ENCODE measurements at regions not wholly inside any gene's neighbourhood (a gene's known extent, or its start where the extent isn't known, plus 50 kb on each side); places are given as distances from the start of the nearest gene placed in this dataset.

GRCh38 chr11:15704064-15704463, 589.3 kb downstream of the INSC start:
- no peak for DNase-seq (ENCODE audit: extremely low read depth in 1 of 11, low read depth in 9 of 11, low spot score in 4 of 11)

DNA sequence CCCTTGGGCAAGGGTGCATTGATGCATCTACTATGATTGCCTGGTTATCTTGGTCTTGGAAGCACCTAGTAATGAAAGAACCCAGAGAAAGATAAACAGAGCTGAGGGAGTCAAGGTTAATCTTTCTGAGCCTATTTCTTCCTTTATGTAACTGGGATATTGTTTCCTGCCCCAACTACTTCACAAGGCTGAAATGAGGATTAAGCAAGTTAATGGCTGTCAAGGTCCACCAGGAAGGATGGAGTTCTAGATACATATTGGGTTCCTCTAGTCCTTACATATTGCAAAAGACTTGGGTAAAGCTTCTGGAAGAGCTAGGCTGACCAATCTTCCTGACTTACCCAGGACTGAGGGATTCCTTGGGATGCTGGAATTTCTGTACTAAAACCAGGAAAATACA, 589.8 kb downstream of the INSC start:
- no peak for DNase-seq (ENCODE audit: extremely low read depth in 1 of 11, low read depth in 9 of 11, low spot score in 4 of 11)

DNA sequence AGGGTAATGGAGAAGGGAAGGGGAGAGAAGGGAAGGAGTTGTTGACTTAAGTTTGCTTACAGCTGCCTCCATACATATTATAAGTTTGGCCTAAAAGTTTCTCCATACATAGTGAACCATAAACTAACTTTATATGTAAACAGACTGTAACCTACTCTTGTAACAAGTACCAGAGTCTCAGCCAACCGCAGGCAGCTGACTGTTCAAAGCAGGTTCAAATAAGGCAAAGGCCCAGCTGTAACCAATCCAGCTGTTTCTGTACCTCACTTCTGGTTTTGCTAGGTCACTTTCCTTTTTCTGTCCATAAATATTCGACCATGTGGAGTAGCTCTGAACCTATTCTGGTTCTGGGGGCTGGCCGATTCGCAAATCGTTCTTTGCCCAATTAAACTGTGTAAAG, 591.2 kb downstream of the INSC start:
- no peak for DNase-seq (ENCODE audit: extremely low read depth in 1 of 11, low read depth in 9 of 11, low spot score in 4 of 11)

GRCh38 chr11:15707194-15707593, 592.5 kb downstream of the INSC start:
- no peak for DNase-seq (ENCODE audit: extremely low read depth in 1 of 11, low read depth in 9 of 11, low spot score in 4 of 11)

DNA sequence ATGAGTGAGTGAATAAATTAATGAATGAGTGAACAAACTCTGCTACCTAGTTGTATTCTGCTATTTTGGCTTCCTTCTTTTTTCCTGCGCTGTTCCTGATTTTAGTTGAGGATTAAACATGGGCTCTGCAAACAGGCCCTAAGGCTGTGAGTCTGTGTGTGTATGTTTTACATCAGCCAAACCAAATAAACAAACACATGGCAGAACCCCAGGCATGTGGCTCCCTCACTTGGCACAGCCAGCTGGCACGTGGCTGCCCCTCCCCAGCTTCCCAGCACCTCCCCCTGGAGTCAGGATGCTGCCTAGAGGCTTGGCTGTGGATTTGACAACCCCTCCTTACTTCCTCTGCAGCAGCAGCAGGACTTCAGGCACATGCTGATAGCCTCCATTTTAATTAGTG, 593.2 kb downstream of the INSC start:
- DNase-seq (ENCODE audit: extremely low read depth in 1 of 11, low read depth in 9 of 11, low spot score in 4 of 11): no peak

DNA sequence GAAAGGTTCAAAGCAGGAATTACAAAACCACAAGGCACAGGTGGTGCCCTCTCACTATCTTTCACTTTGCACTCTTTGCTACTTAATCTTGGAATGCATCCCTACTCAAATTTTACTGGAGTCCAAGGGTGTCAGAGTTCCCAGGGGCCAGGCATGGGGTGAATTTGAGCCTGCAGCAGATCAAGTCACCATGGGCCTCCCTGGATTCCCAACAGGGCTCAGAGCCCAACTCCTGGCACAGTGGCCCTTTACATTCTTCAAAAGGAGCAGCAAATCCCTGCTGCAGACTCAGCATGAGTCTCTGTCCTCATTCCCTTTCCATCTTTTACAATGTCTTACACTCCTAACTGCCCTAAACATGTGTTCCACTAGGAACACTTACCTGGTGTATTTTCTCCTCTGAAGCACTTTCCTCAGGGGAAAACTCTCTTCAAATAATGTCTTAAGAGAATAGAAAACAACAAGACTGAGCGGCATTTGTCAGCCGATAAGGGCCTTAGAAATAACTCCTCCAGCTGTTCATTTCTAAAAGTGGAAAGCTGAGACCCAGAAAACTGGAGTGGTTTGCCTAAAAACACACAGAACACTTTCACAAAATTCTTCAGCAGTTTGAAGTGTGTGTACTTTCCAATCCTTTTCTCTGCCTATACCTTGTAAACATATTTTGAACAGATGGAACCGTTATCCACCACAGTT, 596.0 kb downstream of the INSC start:
- no peak for DNase-seq (ENCODE audit: extremely low read depth in 1 of 11, low read depth in 9 of 11, low spot score in 4 of 11)

- no peak for DNase-seq (ENCODE audit: extremely low read depth in 1 of 11, low read depth in 9 of 11, low spot score in 4 of 11)
These were observed 596.6 kb downstream of the INSC start for GRCh38 chr11:15711311-15711710.

- no peak for DNase-seq (ENCODE audit: extremely low read depth in 1 of 11, low read depth in 9 of 11, low spot score in 4 of 11)
These were observed 600.1 kb downstream of the INSC start for GRCh38 chr11:15714641-15715399.

DNA sequence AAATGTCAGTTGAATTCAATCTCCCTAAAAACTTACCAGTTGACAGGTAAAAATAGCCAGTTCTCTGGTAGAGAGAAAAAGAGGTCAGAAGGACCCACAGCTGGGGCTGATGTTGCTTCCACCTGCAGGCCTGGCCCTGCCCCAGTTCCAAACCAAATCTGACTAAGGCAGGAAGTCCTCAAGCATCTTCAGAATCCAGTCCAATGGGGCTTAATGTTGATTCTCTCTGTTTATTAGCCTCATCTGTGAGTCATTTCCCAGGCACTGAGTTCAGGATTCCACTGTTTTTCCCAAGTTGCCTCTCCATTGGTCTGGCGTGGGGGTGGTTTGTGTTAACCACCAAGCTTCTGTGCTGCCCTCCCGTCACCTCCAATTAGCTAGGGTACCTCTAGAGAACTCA, 601.8 kb downstream of the INSC start:
- DNase-seq (ENCODE audit: extremely low read depth in 1 of 11, low read depth in 9 of 11, low spot score in 4 of 11): no peak

- no peak for DNase-seq (ENCODE audit: extremely low read depth in 1 of 11, low read depth in 9 of 11, low spot score in 4 of 11)
These were observed 605.7 kb downstream of the INSC start for GRCh38 chr11:15720460-15720859.

DNA sequence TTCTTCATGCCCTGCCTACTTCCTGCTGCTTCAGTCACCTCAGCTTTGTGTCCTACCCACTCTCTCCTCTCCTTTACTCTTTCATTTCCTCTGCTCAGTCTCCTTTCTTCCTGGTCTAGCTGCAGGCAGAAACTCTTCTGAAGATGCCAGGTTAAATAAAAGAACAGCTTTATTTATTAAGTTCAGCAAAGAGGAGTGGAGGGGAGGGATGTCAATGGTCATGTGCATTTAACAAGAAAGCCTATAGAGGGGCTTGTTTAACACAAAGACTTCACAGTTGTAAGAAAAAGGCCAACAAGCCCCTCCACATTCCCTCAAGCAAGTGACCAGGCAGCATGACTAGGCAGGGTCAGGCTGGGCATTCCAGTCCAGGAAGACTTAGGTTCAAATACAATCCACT, 609.2 kb downstream of the INSC start:
- DNase-seq (ENCODE audit: extremely low read depth in 1 of 11, low read depth in 9 of 11, low spot score in 4 of 11): no peak

DNA sequence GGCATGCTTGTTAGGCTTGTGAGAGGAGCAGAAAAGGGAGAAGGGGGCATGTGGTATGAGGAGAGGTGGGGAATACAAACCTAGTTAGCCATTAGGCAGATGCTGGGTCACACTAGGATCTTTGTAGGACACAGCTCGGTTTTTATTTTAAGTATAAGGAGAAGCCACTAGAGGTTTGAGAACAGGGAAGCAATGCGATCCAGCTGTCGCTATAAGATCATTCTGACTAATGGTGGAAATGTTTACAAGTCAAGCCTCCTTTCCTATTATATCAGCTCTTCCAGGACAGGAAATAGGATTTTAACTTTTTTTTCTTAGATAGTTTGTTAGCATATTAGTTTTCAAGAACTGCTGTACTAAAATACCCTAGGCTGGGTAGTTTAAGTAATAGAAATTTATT, 609.9 kb downstream of the INSC start:
- DNase-seq (ENCODE audit: extremely low read depth in 1 of 11, low read depth in 9 of 11, low spot score in 4 of 11): no peak

- no peak for DNase-seq (ENCODE audit: extremely low read depth in 1 of 11, low read depth in 9 of 11, low spot score in 4 of 11)
These were observed 610.5 kb downstream of the INSC start for GRCh38 chr11:15725246-15725645.

GRCh38 chr11:15726221-15726746, 611.6 kb downstream of the INSC start:
- no peak for DNase-seq (ENCODE audit: extremely low read depth in 1 of 11, low read depth in 9 of 11, low spot score in 4 of 11)

GRCh38 chr11:15726893-15727519, 612.3 kb downstream of the INSC start:
- DNase-seq (ENCODE audit: extremely low read depth in 1 of 11, low read depth in 9 of 11, low spot score in 4 of 11): no peak

GRCh38 chr11:15727520-15727914, 612.8 kb downstream of the INSC start:
- no peak for DNase-seq (ENCODE audit: extremely low read depth in 1 of 11, low read depth in 9 of 11, low spot score in 4 of 11)

- no peak for DNase-seq (ENCODE audit: extremely low read depth in 1 of 11, low read depth in 9 of 11, low spot score in 4 of 11)
These were observed 613.5 kb downstream of the INSC start for GRCh38 chr11:15728207-15728606.

DNA sequence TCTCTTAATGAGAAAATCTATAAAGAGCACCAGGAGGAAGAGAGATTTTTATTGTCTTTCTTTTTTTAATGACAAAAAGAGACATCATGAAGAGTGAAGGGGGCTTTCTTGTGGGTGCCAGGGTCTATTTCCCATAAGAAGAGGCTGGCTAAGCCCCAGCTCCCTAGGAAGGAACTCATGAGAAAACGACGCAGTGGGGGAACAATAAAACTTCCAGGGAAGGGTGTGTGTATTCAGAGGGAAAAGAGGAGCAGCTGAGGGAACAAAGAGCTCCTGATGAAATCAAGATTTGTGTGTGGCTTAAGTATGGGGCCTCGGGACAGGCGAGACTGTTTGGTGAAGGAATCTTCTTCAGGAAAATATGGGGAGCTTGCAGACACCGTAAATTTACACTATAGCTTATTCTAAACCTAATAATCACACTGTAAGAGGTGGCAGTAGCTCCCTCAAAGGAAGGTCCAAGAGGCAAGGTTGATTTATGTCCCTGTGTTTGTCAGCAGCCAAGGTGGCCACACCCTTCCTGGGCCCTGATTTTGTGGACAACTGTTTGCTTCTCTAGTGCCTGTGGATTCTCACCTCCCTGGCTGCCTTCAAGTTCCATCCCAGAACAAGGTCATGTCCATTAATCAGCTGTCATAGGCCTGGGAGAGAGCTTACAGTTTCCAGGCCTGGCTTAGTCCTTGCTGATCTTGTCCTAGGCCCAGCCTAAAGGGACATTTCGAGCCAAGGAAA, 615.7 kb downstream of the INSC start:
- DNase-seq (ENCODE audit: extremely low read depth in 1 of 11, low read depth in 9 of 11, low spot score in 4 of 11): no peak

DNA sequence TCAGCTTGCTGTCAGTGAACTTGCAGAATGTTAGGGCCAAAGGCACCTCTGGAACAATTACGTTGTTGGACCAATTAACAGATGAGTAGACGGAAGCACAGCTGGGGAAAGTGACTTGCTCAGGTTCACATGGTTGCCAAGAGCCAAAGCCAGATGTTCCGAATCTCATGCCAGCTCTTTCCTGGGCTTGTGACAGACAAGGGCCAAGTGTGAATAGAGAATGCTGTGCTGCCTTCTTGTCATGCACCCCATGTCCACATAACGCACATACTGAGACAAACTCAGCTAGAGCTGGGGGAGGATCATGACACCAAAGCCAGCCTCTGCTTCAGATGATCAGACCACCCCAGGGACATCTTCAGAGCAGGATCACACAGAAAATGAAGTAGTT, 616.3 kb downstream of the INSC start:
- no peak for DNase-seq (ENCODE audit: extremely low read depth in 1 of 11, low read depth in 9 of 11, low spot score in 4 of 11)

- no peak for DNase-seq (ENCODE audit: extremely low read depth in 1 of 11, low read depth in 9 of 11, low spot score in 4 of 11)
These were observed 620.6 kb downstream of the SOX6 start for GRCh38 chr11:15735706-15736105.
